ENCODE measurements at regions not wholly inside any gene's neighbourhood (a gene's known extent, or its start where the extent isn't known, plus 50 kb on each side); places are given as distances from the start of the nearest gene placed in this dataset.
"Not testable (repeated sequence)": the region's sequence is repeated elsewhere in the genome, so short reads cannot be mapped to it uniquely, and the experiment has no call there.

DNA sequence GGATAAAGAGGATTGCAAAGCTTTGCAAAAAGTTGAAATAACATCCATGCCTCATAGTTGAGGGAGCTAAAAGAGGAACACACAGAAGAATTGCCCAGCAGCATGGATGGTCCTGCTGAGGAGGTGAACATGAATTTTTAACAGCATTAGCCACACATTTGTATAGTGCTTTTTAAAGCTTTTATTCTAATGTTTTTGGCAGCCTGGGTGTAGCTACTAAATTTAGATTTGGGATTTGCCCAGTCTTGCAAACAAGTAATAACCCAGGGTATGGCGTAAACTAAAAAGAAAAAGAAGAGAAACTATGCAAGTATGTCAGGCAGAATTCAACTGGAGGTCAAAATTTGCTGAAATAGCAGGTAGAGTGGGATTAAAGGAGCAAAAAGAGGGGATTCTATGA is 75.1 kb upstream of the PTPRK start:
- Histone ChIP-seq H3K27ac (no peak overlapping the region), H3K4me1 (no peaks in the 10 kb centered on the region), H3K27me3 (no peaks in the 10 kb centered on the region), H3K36me3 (no peaks in the 10 kb centered on the region), H3K9me3 (no peaks in the 10 kb centered on the region), H3K4me3 (no peak overlapping the region)
- TF ChIP-seq CTCF (IDR thresholded peaks at IDR 0.05), result no peak
- intact Hi-C loops (cut with DNase I), result no loop called here
- DNase-seq (ENCODE audit: low spot score in 2 of 2), result no peak

GRCh38 chr6:128586095-128586494 is 65.7 kb upstream of the PTPRK start:
- Histone ChIP-seq H3K27me3 (no peaks in the 10 kb centered on the region), H3K36me3 (no peaks in the 10 kb centered on the region), H3K4me3 (no peak overlapping the region), H3K4me1 (no peaks in the 10 kb centered on the region), H3K9me3 (peaks cover 0 to 7% of the 10 kb centered on the region in 2 donors), H3K27ac (no peak overlapping the region)
- intact Hi-C loops (cut with DNase I), result no loop called here
- DNase-seq (ENCODE audit: low spot score in 2 of 2), result no peak
- no peak for TF ChIP-seq CTCF (IDR thresholded peaks at IDR 0.05)

DNA sequence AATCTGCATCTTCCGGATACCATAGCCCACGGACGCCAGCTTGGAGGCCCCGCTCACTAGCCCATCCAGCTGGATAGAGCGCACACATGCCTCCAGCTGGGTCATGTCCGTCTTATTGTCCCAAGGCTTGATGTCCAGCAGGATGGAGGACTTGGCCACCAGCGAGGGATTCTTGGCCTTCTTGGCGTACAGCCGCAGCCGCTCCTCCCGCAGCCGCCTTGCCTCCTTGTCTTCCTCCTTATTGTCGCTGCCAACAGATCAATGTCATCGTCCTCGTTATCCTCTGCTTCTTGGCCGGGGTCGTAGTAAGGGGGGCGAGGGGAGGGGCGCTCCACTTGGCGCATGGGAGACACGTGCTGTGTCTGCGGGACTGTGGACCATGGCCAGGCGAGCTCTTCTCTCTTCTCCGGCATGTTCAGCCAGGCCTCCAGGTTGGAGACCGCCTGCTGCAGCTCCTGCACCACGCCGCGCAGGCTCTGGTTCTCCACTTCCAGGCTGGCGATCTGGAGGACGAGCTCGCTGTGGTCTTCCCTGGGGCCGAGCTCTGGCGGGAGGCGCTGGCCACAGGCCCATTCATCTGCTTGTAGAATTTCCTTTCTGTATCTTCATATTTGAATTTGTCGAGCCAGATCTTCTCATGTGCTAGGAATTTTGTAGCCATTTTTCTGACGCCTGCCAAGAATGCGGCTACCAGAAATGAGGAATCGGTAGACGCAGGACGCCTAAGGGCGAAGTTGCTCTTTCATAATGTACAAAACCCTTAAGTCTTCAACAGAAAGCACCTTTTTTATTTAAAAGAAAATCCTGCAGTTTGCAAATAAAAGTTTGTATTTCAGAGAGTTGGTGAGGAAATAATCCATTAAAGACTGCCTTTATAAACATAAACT is 60.1 kb upstream of the PTPRK start:
- no peak for TF ChIP-seq CTCF (IDR thresholded peaks at IDR 0.05)
- no peak for DNase-seq (ENCODE audit: low spot score in 2 of 2)
- Histone ChIP-seq H3K27ac (no peak overlapping the region), H3K27me3 (no peaks in the 10 kb centered on the region), H3K36me3 (no peaks in the 10 kb centered on the region), H3K4me3 (no peak overlapping the region), H3K9me3 (no peaks in the 10 kb centered on the region), H3K4me1 (no peaks in the 10 kb centered on the region)
- intact Hi-C loops (cut with DNase I), result no loop called here

GRCh38 chr6:128575254-128575653 is 54.9 kb upstream of the PTPRK start:
- H3K27me3 ChIP-seq; DNase-seq (ENCODE audit: low spot score in 2 of 2); H3K4me3 ChIP-seq; H3K36me3 ChIP-seq; H3K9me3 ChIP-seq; H3K4me1 ChIP-seq; intact Hi-C loops (cut with DNase I); H3K27ac ChIP-seq: not testable (repeated sequence)

- H3K27me3 ChIP-seq, result no peaks in the 10 kb centered on the region
- no peaks in the 10 kb centered on the region for H3K36me3 ChIP-seq
- H3K4me1 ChIP-seq, result peaks cover 0 to 3% of the 10 kb centered on the region in 2 donors
- DNase-seq (ENCODE audit: low spot score in 2 of 2), result no peak
- TF ChIP-seq CTCF (IDR thresholded peaks at IDR 0.05), result no peak
- no peaks in the 10 kb centered on the region for H3K9me3 ChIP-seq
- H3K4me3 ChIP-seq, result no peak overlapping the region
- H3K27ac ChIP-seq, result no peak overlapping the region
- intact Hi-C loops (cut with DNase I), result no loop called here
Observed at GRCh38 chr6:128574402-128574801, 54.0 kb upstream of the PTPRK start.

DNA sequence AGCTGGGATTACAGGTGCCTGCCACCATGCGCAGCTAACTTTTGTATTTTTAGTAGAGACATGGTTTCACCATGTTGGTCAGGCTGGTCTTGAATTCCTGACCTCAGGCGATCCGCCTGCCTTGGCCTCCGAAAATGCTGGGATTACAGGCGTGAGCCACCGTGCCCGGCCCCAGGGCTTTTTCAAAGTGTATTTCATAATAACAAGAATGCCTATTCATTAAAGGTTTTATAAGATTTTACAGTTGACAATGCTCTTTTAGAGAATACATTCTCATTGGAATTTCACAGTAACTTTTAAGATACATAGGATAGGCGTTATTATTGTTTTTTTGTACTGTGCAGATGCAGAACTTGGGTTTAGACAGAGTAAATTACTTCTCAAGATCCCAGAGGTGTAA is 52.6 kb upstream of the PTPRK start:
- no peak overlapping the region for H3K27ac ChIP-seq
- TF ChIP-seq CTCF (IDR thresholded peaks at IDR 0.05), result no peak
- DNase-seq (ENCODE audit: low spot score in 2 of 2), result no peak
- peaks cover 0 to 3% of the 10 kb centered on the region in 2 donors for H3K4me1 ChIP-seq
- H3K36me3 ChIP-seq, result no peaks in the 10 kb centered on the region
- intact Hi-C loops (cut with DNase I), result no loop called here
- no peak overlapping the region for H3K4me3 ChIP-seq
- H3K27me3 ChIP-seq, result no peaks in the 10 kb centered on the region
- no peaks in the 10 kb centered on the region for H3K9me3 ChIP-seq
